ENCODE measurements at regions not wholly inside any gene's neighbourhood (a gene's known extent, or its start where the extent isn't known, plus 50 kb on each side); places are given as distances from the start of the nearest gene placed in this dataset.

DNA sequence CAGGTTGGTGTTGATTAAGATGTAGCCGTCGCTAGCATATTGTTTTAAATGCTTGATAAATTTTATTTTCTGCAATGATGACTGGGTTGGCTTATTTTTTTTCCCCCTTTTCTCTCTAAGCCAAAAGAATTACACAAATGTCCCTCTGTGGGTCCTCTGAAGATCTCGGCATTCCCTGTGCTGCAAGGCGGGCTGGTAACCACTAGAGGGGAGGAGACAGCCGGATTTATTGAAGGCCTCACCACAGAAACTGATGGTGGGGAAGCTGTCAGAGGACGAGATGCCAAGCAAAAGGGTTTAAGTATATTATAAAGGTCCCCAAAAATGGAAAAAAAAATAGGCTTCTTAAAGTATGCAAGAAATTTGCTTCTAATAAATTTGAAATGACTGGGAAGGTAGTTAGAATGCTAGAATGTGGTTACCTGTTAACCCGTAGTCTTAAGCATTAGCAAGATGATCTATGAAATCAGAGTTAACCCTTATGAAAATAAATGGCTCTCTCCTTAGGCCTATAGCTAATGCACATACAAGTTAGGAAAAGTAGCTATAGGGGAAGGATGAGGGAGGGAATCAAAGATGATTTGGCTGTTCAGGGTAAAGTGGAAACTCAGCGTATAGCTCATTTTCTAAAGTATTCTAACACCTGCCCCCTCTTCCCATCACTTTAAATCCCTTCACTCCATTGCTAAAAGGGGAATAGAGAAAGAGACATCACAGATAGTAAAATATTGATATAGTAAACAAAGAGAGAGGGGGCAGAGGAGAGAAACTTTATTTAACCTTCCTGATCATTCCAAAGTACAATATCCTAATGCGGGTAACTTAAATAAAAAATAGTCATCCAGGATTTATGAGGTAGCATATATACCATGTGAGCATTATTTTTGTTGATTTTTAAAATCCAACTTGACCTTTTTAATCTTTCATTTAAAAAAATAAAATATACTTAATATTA lies 894.5 kb upstream of the POU3F3 start:
- peak; percentile 49 for DNase-seq (ENCODE audit: low spot score)

DNA sequence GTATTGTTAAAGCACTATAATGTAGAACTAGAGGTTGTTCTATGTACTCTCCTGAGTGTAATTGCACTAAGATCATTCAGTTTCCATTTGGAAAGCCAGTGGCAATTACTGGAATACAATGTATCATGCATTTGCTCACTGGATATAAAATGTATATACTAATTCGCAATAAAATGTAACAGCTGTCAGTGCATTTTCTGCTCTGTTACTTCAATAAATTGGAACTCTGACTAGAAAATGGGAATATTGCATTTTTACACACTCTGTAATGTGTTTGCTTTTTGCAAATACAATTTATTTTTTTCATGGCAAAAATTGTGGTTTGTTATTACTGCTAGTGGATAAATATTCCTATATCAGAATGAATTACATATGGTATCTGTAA lies 893.8 kb upstream of the POU3F3 start:
- DNase-seq (ENCODE audit: low spot score): no peak

DNA sequence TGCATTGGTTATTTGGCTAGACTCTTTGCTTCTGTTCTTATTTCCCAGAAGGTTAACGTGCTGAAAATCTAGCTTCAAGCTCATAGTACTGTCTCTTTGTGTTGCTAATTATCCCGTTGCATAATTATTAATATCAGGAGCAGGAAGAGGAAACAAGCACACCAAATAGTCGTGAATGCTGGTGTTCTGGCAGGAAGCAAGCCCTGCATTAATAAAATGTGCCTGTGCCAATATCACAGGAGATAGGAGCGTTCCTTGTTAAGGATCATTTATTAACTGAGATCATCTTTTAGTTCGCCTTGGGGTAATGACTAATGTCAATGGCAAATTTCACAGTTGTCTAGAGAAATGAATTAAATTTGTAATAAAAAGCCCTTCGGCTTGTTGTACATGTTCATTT lies 893.0 kb upstream of the POU3F3 start:
- DNase-seq (ENCODE audit: low spot score): no peak

DNA sequence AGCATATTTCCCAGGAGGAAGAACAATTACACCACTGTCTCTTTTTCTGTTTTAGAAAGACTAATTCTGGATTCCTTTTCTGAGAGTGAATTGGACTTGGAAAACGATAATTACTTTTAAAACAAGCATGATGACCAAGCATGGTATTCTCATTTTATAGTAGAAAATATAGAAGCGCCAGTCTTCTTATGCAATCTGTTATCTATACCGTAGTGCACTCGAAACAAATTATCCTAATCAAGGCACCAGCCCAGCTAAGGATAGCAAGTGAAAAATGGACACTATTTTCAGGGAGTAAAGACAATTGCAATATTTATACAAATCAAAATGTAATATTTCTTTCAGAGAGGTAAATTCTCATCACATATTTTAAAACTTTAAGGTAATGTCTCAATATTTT lies 892.1 kb upstream of the POU3F3 start:
- no peak for DNase-seq (ENCODE audit: low spot score)

DNA sequence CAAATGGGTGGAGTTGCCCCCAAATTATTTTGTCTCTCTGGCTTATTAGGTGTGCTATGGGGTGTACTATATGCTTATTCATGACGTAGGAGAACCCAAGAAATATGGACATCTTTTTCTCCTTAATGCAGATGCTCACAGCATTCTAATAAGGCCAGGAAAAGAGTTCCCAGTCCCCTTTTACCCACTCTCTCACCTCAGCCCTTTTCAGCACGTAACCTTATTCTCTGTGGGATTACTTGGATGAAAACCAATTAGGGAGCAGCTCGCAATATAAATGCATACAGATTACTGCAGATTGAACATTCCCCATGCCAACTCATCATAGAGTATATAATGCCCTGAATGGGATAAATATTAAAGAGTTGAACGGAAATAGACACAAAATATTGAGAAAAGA lies 891.2 kb upstream of the POU3F3 start:
- DNase-seq (ENCODE audit: low spot score): no peak

DNA sequence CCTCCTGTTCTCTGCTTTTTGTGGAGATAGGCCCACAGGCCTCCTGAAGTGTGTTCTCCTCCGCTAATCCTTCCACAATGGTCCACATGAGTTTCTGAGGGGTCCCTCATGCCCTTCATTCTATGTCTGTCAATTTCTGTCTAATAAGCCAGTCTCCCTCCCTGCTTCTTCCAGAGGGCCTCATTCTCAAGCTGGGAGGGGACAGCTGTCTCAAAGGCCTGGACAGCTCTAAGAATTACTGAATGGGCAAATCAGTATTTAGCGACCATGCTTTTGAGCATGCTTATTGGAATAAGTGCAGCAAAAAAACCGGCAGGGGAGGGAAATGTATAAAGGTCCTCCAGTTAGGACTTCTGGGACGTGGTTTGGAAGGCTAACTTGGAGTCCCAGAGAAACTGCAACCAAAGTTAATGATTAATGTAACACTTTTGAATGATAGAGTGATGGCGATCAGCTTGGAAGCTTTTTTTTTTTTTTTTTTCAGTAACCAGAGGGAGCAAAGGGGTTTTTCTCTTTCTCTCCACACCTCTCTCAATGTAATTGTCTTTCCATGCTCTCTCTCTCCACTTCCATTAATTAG lies 890.7 kb upstream of the POU3F3 start:
- no peak for DNase-seq (ENCODE audit: low spot score)

DNA sequence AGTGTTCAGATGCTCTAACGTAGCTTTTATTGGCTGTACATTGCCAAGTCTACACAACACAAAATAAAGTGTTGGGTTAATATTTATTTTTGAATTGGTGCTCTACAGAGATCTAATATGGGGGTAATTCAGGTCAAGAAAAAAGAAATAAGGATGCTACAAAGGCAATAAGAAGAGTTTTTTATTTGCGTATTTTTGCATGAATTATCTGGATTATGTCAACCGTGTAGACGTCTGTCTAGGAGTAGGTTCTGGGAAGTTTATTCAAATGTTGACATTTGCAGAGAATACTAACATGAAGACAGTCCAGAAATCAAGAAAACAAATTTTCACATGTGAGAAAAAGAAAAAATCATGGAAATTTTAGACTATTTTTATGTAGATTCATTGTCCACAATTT lies 876.7 kb upstream of the POU3F3 start:
- DNase-seq (ENCODE audit: low spot score): no peak

DNA sequence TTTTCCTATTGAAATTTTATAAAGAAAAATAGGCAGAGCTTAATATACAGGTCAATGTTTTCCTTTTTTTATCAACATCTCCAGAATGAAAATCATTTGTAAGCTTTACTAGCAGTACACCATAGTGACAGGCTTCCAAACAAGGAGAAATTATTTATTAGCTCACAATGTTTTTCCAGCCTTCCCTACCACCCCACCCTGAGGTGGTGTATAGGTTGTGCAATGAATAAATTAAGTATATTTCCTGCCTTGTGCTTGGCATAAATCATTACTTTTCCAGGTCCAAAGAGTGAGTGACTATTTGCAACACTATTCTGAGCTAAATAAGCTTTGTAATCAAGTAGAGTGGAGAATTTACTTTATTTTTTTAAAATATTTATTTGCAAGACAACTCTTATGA lies 876.2 kb upstream of the POU3F3 start:
- DNase-seq (ENCODE audit: low spot score): no peak

DNA sequence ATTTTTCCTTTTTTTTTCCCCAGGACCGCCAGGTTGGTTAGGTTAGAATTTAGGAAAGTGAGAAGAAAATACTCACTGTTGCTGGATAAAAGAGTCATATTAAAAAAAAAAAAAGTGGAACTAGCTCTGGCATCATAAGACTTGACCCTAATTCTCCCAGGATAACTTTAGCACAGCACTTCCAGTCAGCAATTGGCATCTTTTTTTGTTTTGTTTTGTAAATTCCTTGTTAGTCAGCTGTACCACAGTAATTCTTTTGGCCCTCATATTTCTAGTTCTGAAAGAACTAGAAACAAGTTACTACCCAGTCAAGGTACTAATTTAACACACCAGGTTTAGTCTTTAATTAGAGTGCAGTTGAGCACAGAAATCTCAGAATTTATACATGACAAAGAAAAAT lies 873.5 kb upstream of the POU3F3 start:
- DNase-seq (ENCODE audit: low spot score): no peak

DNA sequence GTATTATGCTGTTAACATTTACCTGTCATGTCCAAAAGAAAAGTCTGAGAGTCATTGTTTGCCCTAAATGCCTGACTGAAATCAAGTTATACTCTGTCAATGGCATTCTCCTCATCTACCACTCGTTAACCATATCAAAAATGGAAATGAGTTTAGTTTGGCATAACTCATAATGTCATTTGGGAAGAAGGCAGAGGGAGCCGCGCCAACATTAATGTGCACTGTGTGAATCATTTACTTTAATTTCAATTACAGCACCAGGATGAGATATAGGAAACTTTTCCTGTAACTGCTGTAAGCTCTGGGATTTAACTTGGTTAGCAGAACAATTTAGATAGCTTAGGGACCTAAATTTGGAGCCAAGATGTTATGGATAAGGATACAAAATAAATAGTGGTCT lies 871.2 kb upstream of the POU3F3 start:
- no peak for DNase-seq (ENCODE audit: low spot score)

DNA sequence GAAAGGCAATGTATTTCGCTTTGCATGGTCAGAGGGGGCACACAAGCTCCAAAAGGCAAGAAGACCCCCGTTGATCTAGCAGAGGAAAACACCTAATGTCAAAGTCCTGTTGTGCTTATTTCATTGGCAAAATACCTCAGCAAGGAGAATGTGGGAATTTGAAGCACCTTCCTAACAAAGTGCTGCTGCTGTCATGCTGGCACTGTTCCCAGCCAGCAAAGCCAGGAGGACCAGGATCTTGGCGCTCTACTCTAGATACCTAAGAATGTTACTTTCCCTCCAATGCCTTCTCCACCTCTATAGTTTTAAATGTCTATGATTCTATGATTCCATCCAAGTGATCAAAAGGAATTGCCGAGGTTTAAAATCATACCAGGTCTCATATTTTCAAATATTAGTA lies 867.9 kb upstream of the POU3F3 start:
- DNase-seq (ENCODE audit: low spot score): no peak

DNA sequence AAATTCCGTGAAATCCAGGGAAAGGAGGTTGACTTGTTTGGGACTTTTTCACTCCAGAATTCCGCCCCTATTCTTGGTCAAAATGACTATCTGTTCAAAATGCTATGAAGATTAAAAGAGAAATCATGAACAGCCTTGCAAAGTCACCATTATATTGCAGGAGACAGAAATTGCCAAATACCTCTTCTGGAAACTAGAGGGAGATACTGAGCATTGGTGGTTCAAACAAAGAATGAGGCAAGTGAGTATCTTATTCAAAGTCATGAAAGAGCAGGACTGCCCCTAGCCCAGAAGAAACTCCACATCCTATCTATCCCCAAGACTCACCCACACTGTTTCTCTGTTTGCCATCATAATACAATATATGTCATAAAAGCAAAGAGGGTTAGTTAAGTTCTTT lies 862.3 kb upstream of the POU3F3 start:
- DNase-seq (ENCODE audit: low spot score): no peak

DNA sequence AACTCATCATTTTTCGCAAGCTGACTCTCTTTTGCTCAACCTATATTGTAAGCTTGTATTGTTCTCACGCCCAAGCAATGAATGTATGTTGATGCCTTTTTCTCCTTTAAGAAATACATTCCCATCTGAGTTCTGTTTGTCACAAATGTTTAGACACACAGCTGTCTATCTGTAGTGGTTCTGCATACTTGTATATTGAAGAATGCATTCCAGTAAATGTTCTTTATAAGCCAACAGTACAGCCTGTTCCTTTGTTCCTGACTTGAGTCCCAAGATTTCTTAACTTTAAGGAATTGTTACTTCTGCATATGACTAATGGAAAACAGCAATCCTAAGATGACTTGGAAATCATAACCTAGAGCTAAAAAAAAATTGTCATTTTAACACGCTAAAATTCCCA lies 849.1 kb upstream of the POU3F3 start:
- DNase-seq (ENCODE audit: low spot score): no peak

DNA sequence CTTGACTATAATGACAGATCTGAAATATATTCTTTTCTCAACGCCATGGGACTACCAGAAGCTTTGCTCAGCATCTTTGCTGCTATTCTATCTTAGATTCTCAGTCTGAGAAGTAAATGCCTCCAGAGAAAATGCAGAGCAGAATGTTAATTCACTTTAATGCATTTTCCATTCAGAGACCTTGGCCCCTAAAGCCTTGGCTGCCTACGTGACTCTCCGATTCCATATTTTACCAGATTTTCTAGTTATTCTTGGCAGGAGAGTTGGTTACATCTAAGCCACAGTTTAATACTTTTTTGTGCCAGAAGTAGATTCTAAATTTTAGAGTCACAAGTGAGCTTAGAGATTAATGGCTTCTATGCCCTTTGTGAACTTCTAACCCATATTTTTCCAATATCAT lies 837.1 kb upstream of the POU3F3 start:
- no peak for DNase-seq (ENCODE audit: low spot score)

DNA sequence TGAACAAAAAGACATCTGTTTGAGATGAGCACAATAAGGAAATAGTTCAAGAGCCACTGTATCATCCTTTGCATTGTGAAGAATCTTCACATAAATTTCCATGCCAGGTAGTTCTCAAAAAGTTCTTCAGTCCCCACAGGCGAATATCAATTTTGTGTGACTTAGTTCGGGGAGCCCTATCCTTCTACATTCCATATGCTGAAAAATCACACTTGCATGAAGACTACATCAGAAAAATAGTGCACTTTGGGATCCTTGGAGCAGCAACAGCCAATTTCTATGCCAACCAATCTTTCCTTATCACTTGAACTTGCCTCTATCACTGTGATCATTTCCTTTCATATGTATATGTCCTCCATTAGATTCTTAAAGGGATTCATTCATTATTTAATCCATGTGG lies 830.6 kb upstream of the POU3F3 start:
- DNase-seq (ENCODE audit: low spot score): no peak

DNA sequence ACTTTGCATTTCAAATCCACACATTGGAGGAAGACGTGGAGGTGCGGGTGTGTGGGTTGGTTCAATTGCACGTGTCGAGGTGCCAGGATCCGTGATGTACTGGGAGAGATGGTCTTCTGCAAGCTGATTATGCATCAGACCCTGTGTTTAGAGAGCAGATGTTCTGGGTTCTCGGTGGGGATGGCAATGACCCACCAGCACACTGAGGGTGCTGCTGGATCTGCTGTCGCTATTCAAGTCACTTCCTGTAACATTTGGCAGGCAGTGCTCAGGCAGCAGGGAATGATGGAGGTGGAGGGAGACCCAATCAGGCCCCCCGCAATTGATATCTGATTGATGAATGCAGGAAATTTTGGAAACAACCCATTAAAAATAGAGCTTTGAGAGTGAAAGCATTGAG lies 830.1 kb upstream of the POU3F3 start:
- DNase-seq (ENCODE audit: low spot score): no peak

DNA sequence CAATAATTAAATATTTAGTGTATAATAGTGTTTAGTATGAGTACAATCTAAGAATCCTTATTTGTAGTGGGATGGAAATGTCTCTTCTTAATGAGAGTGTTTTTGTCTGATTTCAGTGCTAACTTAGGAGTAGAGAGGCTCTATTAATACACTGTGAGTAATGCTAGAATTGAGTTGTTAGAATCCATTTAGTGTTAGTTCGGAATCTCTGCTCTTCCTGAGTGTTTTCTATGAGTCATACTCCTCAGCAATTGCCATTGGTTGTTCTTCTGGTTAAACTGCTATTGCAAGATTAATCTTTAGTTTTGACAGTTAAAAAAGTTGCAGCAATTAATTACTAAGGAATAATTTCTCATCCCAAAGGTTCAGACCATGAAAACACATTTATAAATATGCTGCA lies 828.6 kb upstream of the POU3F3 start:
- DNase-seq (ENCODE audit: low spot score): no peak

DNA sequence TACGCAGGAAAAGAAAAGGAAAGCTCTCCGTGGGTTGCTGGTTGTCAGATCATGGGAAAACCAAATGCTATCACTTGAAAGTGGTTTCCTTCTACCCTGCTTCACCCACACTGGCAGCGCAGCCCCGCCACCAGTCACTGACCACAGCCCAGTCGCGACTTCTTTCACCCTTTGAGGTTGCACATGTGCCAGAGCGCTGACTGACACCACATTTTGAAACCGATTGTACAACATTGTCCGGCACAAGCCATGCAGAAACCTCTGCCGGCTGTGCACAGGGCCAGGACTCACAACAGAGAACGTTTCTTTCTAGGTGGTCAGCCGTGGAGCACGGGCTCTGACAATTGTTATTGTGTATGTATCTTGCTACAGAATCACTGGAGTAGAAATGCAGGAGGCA lies 827.2 kb upstream of the POU3F3 start:
- no peak for DNase-seq (ENCODE audit: low spot score)

DNA sequence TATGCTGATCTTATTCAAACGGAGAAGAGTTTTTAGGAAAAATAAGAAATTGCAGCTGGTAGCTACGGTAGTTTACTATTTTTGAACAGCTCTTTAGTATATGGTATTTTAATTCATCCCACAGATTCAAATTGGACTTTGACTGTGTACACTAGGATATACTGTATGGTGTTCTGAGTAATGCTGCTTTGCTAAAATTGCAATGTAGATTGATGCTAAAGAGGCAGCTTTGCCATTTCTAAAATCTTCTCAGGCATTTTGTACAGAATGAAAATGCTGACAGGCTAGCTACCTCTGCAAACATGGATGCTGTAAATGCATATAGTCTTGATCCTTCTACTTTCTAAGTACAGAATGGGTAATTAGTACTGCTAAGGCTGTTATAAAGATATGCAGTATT lies 826.6 kb upstream of the POU3F3 start:
- DNase-seq (ENCODE audit: low spot score): no peak

DNA sequence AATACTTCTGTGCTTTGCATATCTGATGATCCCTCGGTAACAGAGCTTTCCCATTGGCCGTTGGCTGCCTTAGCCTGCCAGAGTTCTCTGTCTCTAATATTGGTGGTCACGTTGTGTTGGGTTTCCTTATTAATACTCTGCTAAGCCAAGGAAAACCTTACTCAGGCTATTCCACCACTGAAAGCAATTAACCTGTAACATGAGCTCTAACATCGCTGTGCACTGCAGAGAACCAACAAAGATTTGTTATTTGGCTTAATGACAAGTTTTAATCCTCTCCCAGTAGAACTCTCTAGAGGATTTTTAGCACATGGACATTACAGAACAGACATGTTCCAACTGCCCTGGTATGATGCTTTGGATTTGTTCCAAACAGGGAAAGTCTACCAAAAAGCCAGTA lies 825.9 kb upstream of the POU3F3 start:
- DNase-seq (ENCODE audit: low spot score): no peak

DNA sequence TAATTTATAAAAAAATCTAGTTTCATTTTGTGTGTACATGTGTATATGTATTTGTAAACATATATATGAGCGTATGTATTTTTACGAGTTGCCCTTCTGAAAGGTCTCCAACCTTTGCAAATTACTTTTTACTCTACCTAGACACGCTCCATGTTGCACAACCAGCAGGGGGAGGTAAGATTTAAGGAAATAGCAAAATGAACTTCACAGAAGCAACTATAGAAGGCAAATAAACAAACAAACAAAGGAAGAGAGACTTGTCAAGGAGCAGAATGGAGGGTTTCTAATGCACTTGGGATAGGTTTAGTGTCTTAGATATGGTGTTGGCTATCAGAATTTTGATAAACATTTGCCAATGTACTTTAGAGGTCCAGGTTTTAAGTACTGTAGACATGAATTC lies 820.5 kb upstream of the POU3F3 start:
- no peak for DNase-seq (ENCODE audit: low spot score)

DNA sequence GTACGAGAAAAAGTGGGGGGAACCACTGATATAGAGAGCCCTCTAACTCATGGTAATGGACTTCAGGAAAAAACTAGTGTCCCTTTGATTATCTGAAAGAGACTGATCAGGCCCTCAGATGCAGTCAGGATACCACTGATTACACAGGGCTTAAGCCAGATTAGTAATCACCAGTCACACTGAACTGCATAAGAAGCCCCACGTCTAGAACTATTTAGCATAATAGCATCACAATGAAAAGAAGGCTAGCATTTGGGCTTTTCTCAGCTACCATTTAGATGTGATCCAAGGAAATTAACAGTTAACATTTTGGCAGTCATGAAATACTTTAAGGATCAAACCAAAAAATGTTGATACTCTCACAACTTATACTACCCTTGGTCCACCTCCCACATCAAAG lies 813.1 kb upstream of the POU3F3 start:
- DNase-seq (ENCODE audit: low spot score): no peak

DNA sequence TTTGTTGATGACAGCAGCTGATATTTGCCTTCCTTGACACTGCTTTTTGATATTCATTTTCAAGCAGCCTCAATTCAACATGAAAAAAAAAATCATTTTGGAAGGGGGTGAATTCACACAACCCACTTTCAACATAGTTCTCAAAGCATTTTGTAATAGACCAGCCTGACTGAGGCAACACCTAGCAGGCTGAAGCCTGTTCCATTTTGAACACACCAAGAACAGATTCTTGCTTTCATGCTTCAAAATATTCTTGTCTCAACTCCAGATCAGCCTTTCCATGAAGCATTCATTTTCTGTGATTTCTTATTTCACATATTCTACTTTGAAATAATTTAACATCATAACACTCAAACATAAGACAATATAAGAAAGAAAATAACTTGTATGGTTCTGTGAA lies 812.6 kb upstream of the POU3F3 start:
- DNase-seq (ENCODE audit: low spot score): no peak

DNA sequence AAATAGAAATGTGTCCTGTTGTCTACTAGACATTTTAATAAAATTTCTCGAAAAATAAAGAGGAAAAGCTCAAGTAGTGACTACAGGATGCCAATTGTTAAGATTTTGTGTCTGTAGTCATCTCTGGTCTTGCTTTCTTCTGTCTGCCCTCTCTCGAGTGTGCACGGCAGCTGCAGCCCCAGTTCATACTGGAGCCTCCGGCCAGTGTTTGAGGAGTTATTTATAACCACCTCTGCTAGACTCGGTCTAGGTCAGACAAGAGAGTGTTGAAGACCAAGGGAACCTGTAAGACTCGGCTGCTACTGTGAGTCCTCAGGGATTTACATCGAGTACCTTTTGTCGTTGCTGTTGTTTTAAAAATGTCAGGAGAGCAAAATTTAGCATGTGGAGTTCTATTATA lies 810.1 kb upstream of the POU3F3 start:
- no peak for DNase-seq (ENCODE audit: low spot score)
